Stimulated activated CD8-positive, alpha-beta memory T cell treated with anti-CD3 and anti-CD28 coated beads, Interleukin-15, amount 100 ng/mL, for 4 hours (primary cell): ENCODE measurements at regions not wholly inside any gene's neighbourhood (a gene's known extent, or its start where the extent isn't known, plus 50 kb on each side); places are given as distances from the start of the nearest gene placed in this dataset.
"Not testable (repeated sequence)": the region's sequence is repeated elsewhere in the genome, so short reads cannot be mapped to it uniquely, and the experiment has no call there.

Experiments
- DNase-seq, 2 donors: peaks; one replicate each; pipeline ENCODE4 v3.0.0-alpha.2; 2020; ENCODE audit warnings: low read depth in 2 of 2

GRCh38 chr9:90521811-90522570 lies 120.6 kb downstream of the DIRAS2 start:
- no peak for DNase-seq

- no peak for DNase-seq
These were observed 118.7 kb downstream of the DIRAS2 start for GRCh38 chr9:90523958-90524357.

GRCh38 chr9:90526386-90526785 lies 116.2 kb downstream of the DIRAS2 start:
- no peak for DNase-seq

- not testable (repeated sequence) for DNase-seq
These were observed 106.5 kb downstream of the DIRAS2 start for GRCh38 chr9:90536094-90536493.

GRCh38 chr9:90538566-90538965 lies 104.1 kb downstream of the DIRAS2 start:
- no peak for DNase-seq

GRCh38 chr9:90539286-90539685 lies 103.3 kb downstream of the DIRAS2 start:
- no peak for DNase-seq

- DNase-seq = no peak
These were observed 101.9 kb downstream of the DIRAS2 start for GRCh38 chr9:90540734-90541133.

- no peak for DNase-seq
These were observed 98.1 kb downstream of the DIRAS2 start for GRCh38 chr9:90544488-90544887.

- DNase-seq = no peak
These were observed 96.4 kb downstream of the DIRAS2 start for GRCh38 chr9:90546200-90546599.

GRCh38 chr9:90547896-90548295 lies 94.7 kb downstream of the DIRAS2 start:
- DNase-seq = no peak

GRCh38 chr9:90552317-90552716 lies 90.3 kb downstream of the DIRAS2 start:
- DNase-seq = no peak

- DNase-seq = no peak
These were observed 87.1 kb downstream of the DIRAS2 start for GRCh38 chr9:90555351-90556057.

- DNase-seq = no peak
These were observed 85.5 kb downstream of the DIRAS2 start for GRCh38 chr9:90556897-90557675.

GRCh38 chr9:90559075-90560073 lies 83.2 kb downstream of the DIRAS2 start:
- DNase-seq = no peak
